Peyer's patch (tissue), 4 donors: ENCODE measurements at regions not wholly inside any gene's neighbourhood (a gene's known extent, or its start where the extent isn't known, plus 50 kb on each side); places are given as distances from the start of the nearest gene placed in this dataset.
A peak's percentile ranks its signal among the peaks of the same experiment; 100 is the strongest.

Source experiments
- DNase-seq, 3 donors: peaks; one replicate each; pipeline ENCODE4 v3.0.0-alpha.2; 2017 to 2019
- H3K27ac ChIP-seq, 4 donors: fragments of 200-600 bp; sonication (generic); one replicate each; pipeline ENCODE4 v1.5.1; 2016 to 2019
- H3K27me3 ChIP-seq, 2 donors: fragments of 200-600 bp; sonication (generic); one replicate each; pipeline ENCODE4 v1.5.1; 2019
- H3K36me3 ChIP-seq, 3 donors: fragments of 200-600 bp; sonication (generic); one replicate each; pipeline ENCODE4 v1.5.1; 2016 to 2019
- H3K4me1 ChIP-seq, 4 donors: fragments of 200-600 bp; sonication (generic); one replicate each; pipeline ENCODE4 v1.5.1; 2016 to 2019
- H3K4me3 ChIP-seq, 4 donors: fragments of 200-600 bp; sonication (generic); 1 replicate in 3 of 4; 2 replicates in 1 of 4; pipeline ENCODE4 v1.5.1; 2016 to 2019; ENCODE audit warnings: mild to moderate bottlenecking in 1 of 4
- H3K9me3 ChIP-seq, 4 donors: fragments of 200-600 bp; sonication (generic); one replicate each; pipeline ENCODE4 v1.5.1; 2016 to 2019; ENCODE audit warnings: mild to moderate bottlenecking in 1 of 4
- POLR2A ChIP-seq, 2 donors: fragments of 450-650 bp; IDR thresholded peaks; one replicate each; pipeline ENCODE4 v1.5.1; 2017; ENCODE audit warnings: antibody characterized with exemption in 2 of 2, mild to moderate bottlenecking in 2 of 2, moderate library complexity in 2 of 2
- TF ChIP-seq, protein P1 (sequence below), 6 experiments: fragments of 450-650 bp in 4 of 6; fragments of 200-600 bp in 2 of 6; sonication (generic) in 1 of 6; IDR thresholded peaks; one replicate each; pipeline ENCODE4 v1.5.1; 2017 to 2019; ENCODE audit warnings: antibody characterized with exemption in 6 of 6, mild to moderate bottlenecking in 3 of 6, moderate library complexity in 1 of 6

GRCh38 chr21:17370916-17371315 is 141.9 kb upstream of the CXADR start:
- Histone ChIP-seq H3K4me1 (no peaks in the 10 kb centered on the region), H3K4me3 (no peak overlapping the region), H3K27me3 (no peaks in the 10 kb centered on the region), H3K9me3 (no peaks in the 10 kb centered on the region), H3K27ac (no peak overlapping the region), H3K36me3 (no peaks in the 10 kb centered on the region)
- DNase-seq = no peak
- TF ChIP-seq POLR2A (IDR thresholded peaks at IDR 0.05) = no peak
- TF ChIP-seq, protein P1, sequence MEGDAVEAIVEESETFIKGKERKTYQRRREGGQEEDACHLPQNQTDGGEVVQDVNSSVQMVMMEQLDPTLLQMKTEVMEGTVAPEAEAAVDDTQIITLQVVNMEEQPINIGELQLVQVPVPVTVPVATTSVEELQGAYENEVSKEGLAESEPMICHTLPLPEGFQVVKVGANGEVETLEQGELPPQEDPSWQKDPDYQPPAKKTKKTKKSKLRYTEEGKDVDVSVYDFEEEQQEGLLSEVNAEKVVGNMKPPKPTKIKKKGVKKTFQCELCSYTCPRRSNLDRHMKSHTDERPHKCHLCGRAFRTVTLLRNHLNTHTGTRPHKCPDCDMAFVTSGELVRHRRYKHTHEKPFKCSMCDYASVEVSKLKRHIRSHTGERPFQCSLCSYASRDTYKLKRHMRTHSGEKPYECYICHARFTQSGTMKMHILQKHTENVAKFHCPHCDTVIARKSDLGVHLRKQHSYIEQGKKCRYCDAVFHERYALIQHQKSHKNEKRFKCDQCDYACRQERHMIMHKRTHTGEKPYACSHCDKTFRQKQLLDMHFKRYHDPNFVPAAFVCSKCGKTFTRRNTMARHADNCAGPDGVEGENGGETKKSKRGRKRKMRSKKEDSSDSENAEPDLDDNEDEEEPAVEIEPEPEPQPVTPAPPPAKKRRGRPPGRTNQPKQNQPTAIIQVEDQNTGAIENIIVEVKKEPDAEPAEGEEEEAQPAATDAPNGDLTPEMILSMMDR (IDR thresholded peaks at IDR 0.05) = no peak

- Histone ChIP-seq H3K4me1 (no peaks in the 10 kb centered on the region), H3K27ac (no peak overlapping the region), H3K9me3 (no peaks in the 10 kb centered on the region), H3K36me3 (no peaks in the 10 kb centered on the region), H3K4me3 (no peak overlapping the region), H3K27me3 (no peaks in the 10 kb centered on the region)
- DNase-seq = no peak
- no peak for TF ChIP-seq POLR2A (IDR thresholded peaks at IDR 0.05)
- TF ChIP-seq, protein P1 (IDR thresholded peaks at IDR 0.05) = no peak
Observed at GRCh38 chr21:17371450-17371849, 141.4 kb upstream of the CXADR start.

DNA sequence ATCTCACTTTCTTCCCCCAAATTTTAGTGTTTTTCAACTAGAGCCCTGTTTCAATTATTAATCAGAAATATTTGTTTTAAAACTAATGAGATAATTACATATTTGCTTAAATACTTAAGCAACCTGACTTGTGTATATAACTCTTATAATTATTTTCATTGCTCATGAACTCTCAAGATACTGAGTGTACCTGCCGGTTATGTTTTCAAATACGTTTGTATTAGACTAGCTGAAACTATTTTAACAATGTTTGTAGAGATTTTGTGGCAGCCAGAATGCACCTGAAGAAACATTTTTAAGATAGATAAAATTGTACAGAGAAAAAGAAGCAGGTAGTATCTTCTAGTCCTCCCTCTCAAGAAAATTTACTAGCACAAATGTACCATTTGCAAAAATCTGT is 140.6 kb upstream of the CXADR start:
- TF ChIP-seq POLR2A (IDR thresholded peaks at IDR 0.05) = no peak
- TF ChIP-seq, protein P1 (IDR thresholded peaks at IDR 0.05) = no peak
- Histone ChIP-seq H3K27me3 (no peaks in the 10 kb centered on the region), H3K27ac (no peak overlapping the region), H3K9me3 (no peaks in the 10 kb centered on the region), H3K4me1 (no peaks in the 10 kb centered on the region), H3K4me3 (no peak overlapping the region), H3K36me3 (no peaks in the 10 kb centered on the region)
- DNase-seq = no peak

DNA sequence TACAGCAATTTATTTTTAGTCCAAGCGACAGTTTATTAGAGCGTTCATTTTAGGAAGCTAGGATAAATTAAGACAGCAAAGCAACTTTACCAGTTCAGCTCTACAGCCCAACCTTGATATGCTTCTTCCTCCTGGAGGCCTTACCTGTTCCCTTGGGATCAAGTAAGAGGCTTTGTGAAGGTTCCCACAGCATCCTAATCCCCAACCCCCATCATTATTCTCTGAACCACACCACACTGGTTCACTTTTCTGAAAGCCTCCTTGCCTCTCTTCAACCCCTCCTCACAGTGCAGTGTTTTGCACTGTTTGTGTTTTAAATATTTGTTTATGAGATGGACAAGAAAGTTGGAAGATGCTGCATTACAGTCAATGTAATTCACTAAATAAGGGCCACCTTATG is 126.3 kb upstream of the CXADR start:
- no peak for TF ChIP-seq POLR2A (IDR thresholded peaks at IDR 0.05)
- TF ChIP-seq, protein P1 (IDR thresholded peaks at IDR 0.05) = no peak
- no peaks in the 10 kb centered on the region for H3K9me3 ChIP-seq
- no peak overlapping the region for H3K27ac ChIP-seq

DNA sequence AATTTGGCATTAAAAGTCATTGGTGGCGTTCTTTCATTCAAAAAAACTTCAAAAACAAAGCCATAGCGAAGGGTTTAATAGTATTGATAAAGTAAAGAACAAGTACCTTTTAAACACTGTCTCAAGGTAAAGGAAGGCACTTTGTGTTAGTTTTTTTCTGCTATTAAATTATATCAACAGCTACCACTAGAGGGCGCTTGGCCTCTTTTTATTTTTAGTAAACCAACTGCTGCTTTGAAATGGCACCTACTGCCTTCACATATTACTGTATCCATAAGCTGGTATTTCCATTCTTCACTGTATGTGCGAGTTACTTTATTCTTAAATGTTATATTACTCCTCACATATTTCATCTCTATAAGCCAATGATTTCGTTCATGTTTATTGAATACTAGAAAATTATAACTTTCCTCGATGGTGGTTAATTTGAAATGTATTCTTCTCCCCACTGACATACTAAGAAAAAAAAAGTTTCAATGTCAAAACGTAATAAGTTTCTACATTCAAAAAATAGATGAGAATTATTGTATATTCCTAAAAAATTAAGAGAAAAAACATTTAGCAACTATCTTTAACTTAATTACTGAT is 125.7 kb upstream of the CXADR start:
- Histone ChIP-seq H3K36me3 (no peaks in the 10 kb centered on the region), H3K27me3 (no peaks in the 10 kb centered on the region), H3K4me3 (no peak overlapping the region), H3K4me1 (no peaks in the 10 kb centered on the region), H3K9me3 (no peaks in the 10 kb centered on the region), H3K27ac (no peak overlapping the region)
- no peak for TF ChIP-seq POLR2A (IDR thresholded peaks at IDR 0.05)
- TF ChIP-seq, protein P1 (IDR thresholded peaks at IDR 0.05) = peak; percentile 34 to 92 (median 84)
- DNase-seq = peak in 1 of 3 donors; percentile 58

More for the DNA sequence above, 126.3 kb upstream of the CXADR start:
- no peak overlapping the region for H3K4me3 ChIP-seq
- no peaks in the 10 kb centered on the region for H3K27me3 ChIP-seq
- H3K4me1 ChIP-seq = no peaks in the 10 kb centered on the region
- no peak for DNase-seq
- H3K36me3 ChIP-seq = no peaks in the 10 kb centered on the region

- TF ChIP-seq POLR2A (IDR thresholded peaks at IDR 0.05) = no peak
- TF ChIP-seq, protein P1 (IDR thresholded peaks at IDR 0.05) = no peak
- H3K27ac ChIP-seq = no peak overlapping the region
- H3K4me3 ChIP-seq = no peak overlapping the region
- H3K9me3 ChIP-seq = no peaks in the 10 kb centered on the region
- no peaks in the 10 kb centered on the region for H3K4me1 ChIP-seq
- H3K36me3 ChIP-seq = no peaks in the 10 kb centered on the region
- DNase-seq = no peak
- H3K27me3 ChIP-seq = no peaks in the 10 kb centered on the region
Observed at GRCh38 chr21:17388226-17388625, 124.6 kb upstream of the CXADR start.
